Fibroblast of the aortic adventitia (primary cell): ENCODE measurements at regions not wholly inside any gene's neighbourhood (a gene's known extent, or its start where the extent isn't known, plus 50 kb on each side); places are given as distances from the start of the nearest gene placed in this dataset. TPM values are rescaled to one million over a fixed set of nuclear protein-coding genes. Genes with fewer than 3 reads are reported as not detected.

Experiments
- DNase-seq: peaks from one replicate; pipeline ENCODE4 v3.0.0-alpha.2; 2010; ENCODE audit warnings: low read depth
- H3K4me3 ChIP-seq: 2 replicates; pipeline ENCODE4 v1.5.1; 2011; ENCODE audit warnings: low read depth, mild to moderate bottlenecking, control low read depth, low read length, moderate library complexity
- small RNA-seq: library from RNA; depleted of rRNA; stranded (forward); fragments of <200 nt; gene quantifications from one replicate; pipeline ENCODE3, GENCODE V24; 2012
- TF ChIP-seq, protein P1 (sequence below): IDR thresholded peaks from 2 replicates; pipeline ENCODE4 v1.5.1; 2011; ENCODE audit warnings: mild to moderate bottlenecking, low read length, control low read depth, inconsistent platforms; ENCODE audit not compliant: insufficient read depth

DNA sequence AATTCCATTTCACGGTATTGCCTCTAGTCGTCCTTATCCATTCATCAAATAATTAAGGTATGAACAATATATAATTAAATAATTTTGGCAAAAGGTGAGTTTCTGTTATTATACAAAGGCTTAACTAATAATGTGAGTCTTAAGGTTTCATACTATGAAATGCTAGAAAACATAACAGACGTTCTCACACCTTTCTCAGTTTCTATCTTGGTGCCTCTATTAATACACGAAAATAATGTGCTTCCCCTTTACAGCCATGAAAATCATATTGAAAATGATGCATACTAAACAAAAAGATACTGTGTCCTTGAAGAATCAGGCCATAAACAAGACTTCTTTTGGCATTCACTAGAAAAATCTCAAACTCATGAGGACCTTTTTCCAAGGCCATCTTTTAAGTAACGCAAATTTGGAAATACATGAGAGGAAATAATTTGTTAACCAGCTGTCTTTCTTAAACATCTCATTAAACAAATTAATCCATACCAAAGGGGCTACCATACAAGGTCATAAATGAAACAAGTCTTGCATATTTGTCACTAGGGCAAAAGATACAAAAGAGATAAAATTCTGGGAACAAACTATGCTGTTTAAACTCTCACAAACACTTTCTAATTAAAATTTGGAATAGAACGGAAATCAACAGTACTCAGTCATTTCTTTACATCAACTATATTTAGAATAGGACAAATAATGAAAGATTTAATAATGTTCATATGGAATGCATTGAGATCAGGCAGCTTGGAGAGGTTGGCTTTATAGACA is 53.9 kb upstream of the CAV2 start:
- H3K4me3 ChIP-seq, result no peak overlapping the region
- no peak for DNase-seq
- TF ChIP-seq, protein P1, sequence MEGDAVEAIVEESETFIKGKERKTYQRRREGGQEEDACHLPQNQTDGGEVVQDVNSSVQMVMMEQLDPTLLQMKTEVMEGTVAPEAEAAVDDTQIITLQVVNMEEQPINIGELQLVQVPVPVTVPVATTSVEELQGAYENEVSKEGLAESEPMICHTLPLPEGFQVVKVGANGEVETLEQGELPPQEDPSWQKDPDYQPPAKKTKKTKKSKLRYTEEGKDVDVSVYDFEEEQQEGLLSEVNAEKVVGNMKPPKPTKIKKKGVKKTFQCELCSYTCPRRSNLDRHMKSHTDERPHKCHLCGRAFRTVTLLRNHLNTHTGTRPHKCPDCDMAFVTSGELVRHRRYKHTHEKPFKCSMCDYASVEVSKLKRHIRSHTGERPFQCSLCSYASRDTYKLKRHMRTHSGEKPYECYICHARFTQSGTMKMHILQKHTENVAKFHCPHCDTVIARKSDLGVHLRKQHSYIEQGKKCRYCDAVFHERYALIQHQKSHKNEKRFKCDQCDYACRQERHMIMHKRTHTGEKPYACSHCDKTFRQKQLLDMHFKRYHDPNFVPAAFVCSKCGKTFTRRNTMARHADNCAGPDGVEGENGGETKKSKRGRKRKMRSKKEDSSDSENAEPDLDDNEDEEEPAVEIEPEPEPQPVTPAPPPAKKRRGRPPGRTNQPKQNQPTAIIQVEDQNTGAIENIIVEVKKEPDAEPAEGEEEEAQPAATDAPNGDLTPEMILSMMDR, result no peak

DNA sequence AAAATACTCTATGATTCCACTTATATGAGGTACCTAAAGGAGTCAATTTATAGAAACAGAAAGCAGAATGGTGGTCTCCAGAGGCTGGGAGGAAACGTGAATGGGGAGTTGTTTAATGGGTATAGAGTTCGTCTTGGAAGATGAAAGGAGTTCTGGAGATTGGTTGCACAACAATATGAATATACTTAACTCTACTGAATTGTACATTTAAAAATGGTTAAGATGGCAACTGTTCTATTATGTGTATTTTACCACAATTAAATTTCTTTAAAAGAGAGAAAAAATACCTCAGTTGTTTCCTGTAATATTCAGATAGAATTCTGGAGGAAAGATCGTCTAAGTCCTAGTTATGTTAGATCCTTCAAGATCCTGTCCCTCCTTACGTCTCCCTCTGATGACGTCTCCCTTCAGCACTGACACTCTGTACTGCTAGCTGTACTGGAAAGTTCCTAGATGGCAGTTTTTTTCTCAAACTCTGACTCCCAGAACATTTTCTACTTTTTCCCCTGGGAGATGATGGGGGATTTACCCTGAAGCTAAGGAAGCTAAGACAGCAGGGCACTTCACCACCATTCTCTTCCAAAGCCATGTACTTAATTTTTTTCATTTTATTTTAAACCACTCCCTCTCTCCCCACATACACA is 53.2 kb upstream of the CAV2 start:
- TF ChIP-seq, protein P1, result no peak
- DNase-seq, result no peak
- H3K4me3 ChIP-seq, result no peak overlapping the region

GRCh38 chr7:116447436-116447835 is 52.1 kb upstream of the CAV2 start:
- TF ChIP-seq, protein P1, result no peak
- no peak overlapping the region for H3K4me3 ChIP-seq
- no peak for DNase-seq

DNA sequence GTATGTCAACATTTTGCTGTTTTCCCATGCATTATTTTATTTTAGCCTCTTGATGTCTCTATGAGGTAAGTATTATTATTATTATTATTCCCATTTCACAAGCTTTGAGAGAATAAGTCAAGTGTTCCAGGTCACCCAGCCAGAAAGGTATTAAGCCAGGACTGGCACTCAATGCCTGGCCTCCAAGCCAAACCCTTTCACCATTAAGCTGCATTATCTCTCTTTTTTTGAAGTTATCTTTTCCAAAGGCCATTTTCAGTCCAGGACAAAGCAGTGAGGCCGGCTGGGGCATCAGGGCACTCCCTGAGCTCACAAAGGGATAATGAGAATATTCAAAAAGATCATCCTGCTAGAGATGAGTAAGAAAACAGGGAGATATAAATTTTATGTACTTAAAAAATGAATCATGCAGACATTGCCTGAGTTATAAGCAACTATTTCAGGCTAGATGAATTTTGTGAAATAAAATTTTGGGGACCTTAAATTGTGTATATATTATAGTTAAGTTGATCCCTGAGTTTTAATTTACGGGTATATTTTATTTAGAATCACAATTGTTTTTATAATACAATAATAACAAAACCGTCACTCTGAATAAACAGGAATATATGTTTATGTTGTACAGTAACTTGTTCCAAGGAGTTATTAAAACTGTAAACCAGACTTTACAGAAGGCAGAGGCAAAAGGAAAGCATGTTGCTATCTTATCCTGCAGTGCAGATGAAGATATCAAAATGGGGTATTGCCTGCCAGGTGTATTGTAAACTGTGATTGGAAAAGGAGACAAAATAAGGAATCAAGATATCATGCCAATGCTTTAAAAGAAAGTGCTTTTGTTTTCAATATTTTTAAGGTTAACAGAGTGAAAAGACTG is 51.3 kb upstream of the CAV2 start:
- TF ChIP-seq, protein P1, result no peak
- H3K4me3 ChIP-seq, result no peak overlapping the region
- no peak for DNase-seq

- TF ChIP-seq, protein P1, result no peak
Observed at GRCh38 chr7:116449441-116449840, 50.1 kb upstream of the CAV2 start.

More at GRCh38 chr7:116449441-116449840, 50.1 kb upstream of the CAV2 start:
- DNase-seq, result no peak
- H3K4me3 ChIP-seq, result no peak overlapping the region

Small RNA genes lying in the stretch of these regions (small RNA-seq; reads per million reads assigned to genes)
- not detected for gene RF00017
